Left lung (tissue), 4 donors: ENCODE measurements at regions not wholly inside any gene's neighbourhood (a gene's known extent, or its start where the extent isn't known, plus 50 kb on each side); places are given as distances from the start of the nearest gene placed in this dataset.

Source experiments
- ATAC-seq: fragments of 200-7000 bp; cut with Tn5 transposase; one replicate; pipeline ENCODE4 v1.9.1; 2020; ENCODE audit warnings: moderate library complexity
- DNase-seq, 4 donors: peaks; one replicate each; pipeline ENCODE4 v3.0.0-alpha.2; 2013 to 2020
- H3K27ac ChIP-seq, 2 donors: fragments of 200-600 bp; sonication (generic) in 1 of 2; one replicate each; pipeline versions ENCODE4 v1.5.0 to v1.8.0; 2020 to 2021
- H3K27me3 ChIP-seq, 2 donors: fragments of 200-600 bp; sonication (generic) in 1 of 2; one replicate each; pipeline versions ENCODE4 v1.5.0 to v1.8.0; 2020 to 2021
- H3K36me3 ChIP-seq, 2 donors: fragments of 200-600 bp; sonication (generic) in 1 of 2; one replicate each; pipeline versions ENCODE4 v1.5.0 to v1.8.0; 2020 to 2021
- H3K4me1 ChIP-seq, 2 donors: fragments of 200-600 bp; one replicate each; pipeline ENCODE4 v1.8.0; 2021
- H3K4me3 ChIP-seq, 2 donors: fragments of 200-600 bp; sonication (generic) in 1 of 2; one replicate each; pipeline versions ENCODE4 v1.5.0 to v1.8.0; 2020 to 2021; ENCODE audit warnings: mild to moderate bottlenecking in 1 of 2
- H3K9me3 ChIP-seq, 2 donors: fragments of 200-600 bp; sonication (generic) in 1 of 2; one replicate each; pipeline versions ENCODE4 v1.5.0 to v1.8.0; 2020 to 2021
- intact Hi-C, 2 donors: fragments of 100-400 bp; cut with DNase I; formaldehyde crosslinking; loops; one replicate each; pipeline versions ENCODE4 v1.11.2 to v1.14.2; 2022
- TF ChIP-seq, protein P1 (sequence below), 2 donors: fragments of 200-600 bp; sonication (generic) in 1 of 2; IDR thresholded peaks; one replicate each; pipeline versions ENCODE4 v1.5.0 to v1.8.0; 2021; ENCODE audit warnings: antibody characterized with exemption in 2 of 2
- donor health status: DM: no; HTN: yes; CAD: no.
- donor health status: DM: no; HTN: no; CAD: no.

- DNase-seq = no peak
- no peaks in the 10 kb centered on the region for H3K4me1 ChIP-seq
- intact Hi-C loops = no loop called here
- H3K36me3 ChIP-seq = no peaks in the 10 kb centered on the region
- no peaks in the 10 kb centered on the region for H3K27me3 ChIP-seq
- no peak overlapping the region for H3K4me3 ChIP-seq
- H3K27ac ChIP-seq = no peak overlapping the region
- peak; percentile 26 for ATAC-seq
- peaks cover 4 to 10% of the 10 kb centered on the region in 2 donors for H3K9me3 ChIP-seq
- TF ChIP-seq, protein P1, sequence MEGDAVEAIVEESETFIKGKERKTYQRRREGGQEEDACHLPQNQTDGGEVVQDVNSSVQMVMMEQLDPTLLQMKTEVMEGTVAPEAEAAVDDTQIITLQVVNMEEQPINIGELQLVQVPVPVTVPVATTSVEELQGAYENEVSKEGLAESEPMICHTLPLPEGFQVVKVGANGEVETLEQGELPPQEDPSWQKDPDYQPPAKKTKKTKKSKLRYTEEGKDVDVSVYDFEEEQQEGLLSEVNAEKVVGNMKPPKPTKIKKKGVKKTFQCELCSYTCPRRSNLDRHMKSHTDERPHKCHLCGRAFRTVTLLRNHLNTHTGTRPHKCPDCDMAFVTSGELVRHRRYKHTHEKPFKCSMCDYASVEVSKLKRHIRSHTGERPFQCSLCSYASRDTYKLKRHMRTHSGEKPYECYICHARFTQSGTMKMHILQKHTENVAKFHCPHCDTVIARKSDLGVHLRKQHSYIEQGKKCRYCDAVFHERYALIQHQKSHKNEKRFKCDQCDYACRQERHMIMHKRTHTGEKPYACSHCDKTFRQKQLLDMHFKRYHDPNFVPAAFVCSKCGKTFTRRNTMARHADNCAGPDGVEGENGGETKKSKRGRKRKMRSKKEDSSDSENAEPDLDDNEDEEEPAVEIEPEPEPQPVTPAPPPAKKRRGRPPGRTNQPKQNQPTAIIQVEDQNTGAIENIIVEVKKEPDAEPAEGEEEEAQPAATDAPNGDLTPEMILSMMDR (IDR thresholded peaks at IDR 0.05) = no peak
Measured at GRCh38 chr10:120997313-120997712, 146.2 kb downstream of the WDR11 start.

GRCh38 chr10:120997756-120998155, 146.6 kb downstream of the WDR11 start:
- DNase-seq = no peak
- no peaks in the 10 kb centered on the region for H3K36me3 ChIP-seq
- no peak for ATAC-seq
- no peak overlapping the region for H3K27ac ChIP-seq
- intact Hi-C loops = no loop called here
- H3K4me1 ChIP-seq = no peaks in the 10 kb centered on the region
- TF ChIP-seq, protein P1 (IDR thresholded peaks at IDR 0.05) = no peak
- H3K4me3 ChIP-seq = no peak overlapping the region
- H3K9me3 ChIP-seq = peaks cover 4 to 10% of the 10 kb centered on the region in 2 donors
- no peaks in the 10 kb centered on the region for H3K27me3 ChIP-seq

- H3K4me3 ChIP-seq = no peak overlapping the region
- no peaks in the 10 kb centered on the region for H3K36me3 ChIP-seq
- H3K27me3 ChIP-seq = no peaks in the 10 kb centered on the region
- no peaks in the 10 kb centered on the region for H3K4me1 ChIP-seq
- intact Hi-C loops = no loop called here
- H3K27ac ChIP-seq = no peak overlapping the region
- TF ChIP-seq, protein P1 (IDR thresholded peaks at IDR 0.05) = no peak
- no peak for ATAC-seq
- peaks cover 4 to 10% of the 10 kb centered on the region in 2 donors for H3K9me3 ChIP-seq
- DNase-seq = no peak
Measured at GRCh38 chr10:120998251-120998650, 147.1 kb downstream of the WDR11 start.

DNA sequence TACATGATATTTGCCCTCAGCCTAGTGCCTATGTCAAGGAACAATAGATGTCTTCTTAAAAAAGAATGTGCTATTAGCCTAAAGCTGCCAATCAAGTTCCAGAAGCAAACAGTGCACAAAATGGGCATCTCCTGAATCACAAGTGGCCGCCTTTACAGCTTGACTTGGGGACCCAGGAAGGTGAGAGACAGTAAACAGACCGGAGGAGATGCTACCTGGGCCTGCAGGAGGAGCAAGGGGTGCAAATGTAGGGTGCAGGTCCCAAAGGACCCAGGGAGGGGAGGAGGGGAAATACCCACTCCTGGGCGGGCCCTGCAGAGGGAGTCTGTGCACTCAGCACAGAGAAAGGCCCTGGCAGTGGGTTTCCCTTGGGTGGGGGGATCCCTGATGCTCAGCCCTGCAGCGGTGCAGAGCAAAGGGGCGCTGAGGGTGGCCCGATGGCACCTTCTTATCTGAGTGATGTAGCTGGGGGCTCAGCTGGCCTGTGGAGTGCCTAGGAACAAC, 147.7 kb downstream of the WDR11 start:
- TF ChIP-seq, protein P1 (IDR thresholded peaks at IDR 0.05) = no peak
- intact Hi-C loops = no loop called here

DNA sequence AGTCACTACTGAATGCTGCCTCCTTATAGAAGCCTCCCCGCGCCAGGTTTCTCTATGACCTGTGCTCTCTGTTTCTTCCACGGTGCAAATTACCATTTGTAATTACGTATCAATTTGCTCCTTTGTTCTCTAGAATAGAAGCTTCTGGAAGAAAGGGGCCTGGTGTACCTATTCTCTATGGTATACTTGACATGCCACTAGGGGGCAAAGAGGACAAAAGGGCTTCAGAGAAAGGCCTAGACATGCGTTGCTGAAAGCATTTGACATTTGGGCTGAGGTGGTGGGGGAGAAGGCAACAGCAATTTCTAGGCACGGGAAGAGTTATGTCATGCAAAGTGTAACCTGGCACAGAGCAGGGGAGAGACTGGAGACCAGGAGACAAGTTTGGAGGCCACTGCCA, 148.7 kb downstream of the WDR11 start:
- TF ChIP-seq, protein P1 (IDR thresholded peaks at IDR 0.05) = no peak
- H3K9me3 ChIP-seq = no peaks in the 10 kb centered on the region
- DNase-seq = no peak
- no peak overlapping the region for H3K4me3 ChIP-seq
- no peaks in the 10 kb centered on the region for H3K4me1 ChIP-seq
- no peaks in the 10 kb centered on the region for H3K36me3 ChIP-seq
- intact Hi-C loops = no loop called here
- ATAC-seq = no peak
- no peaks in the 10 kb centered on the region for H3K27me3 ChIP-seq
- no peak overlapping the region for H3K27ac ChIP-seq

More for the DNA sequence above, 147.7 kb downstream of the WDR11 start:
- ATAC-seq (no peak), DNase-seq (no peak)
- Histone ChIP-seq H3K9me3 (peaks cover 3 to 8% of the 10 kb centered on the region in 2 donors), H3K27ac (no peak overlapping the region), H3K4me3 (no peak overlapping the region), H3K36me3 (no peaks in the 10 kb centered on the region), H3K4me1 (no peaks in the 10 kb centered on the region), H3K27me3 (no peaks in the 10 kb centered on the region)
